ENCODE measurements at regions not wholly inside any gene's neighbourhood (a gene's known extent, or its start where the extent isn't known, plus 50 kb on each side); places are given as distances from the start of the nearest gene placed in this dataset.

- Mint-ChIP-seq H3K36me3 (ENCODE audit: unreplicated experiment) (no peaks in the 10 kb centered on the region), H3K9me3 (ENCODE audit: unreplicated experiment) (no peaks in the 10 kb centered on the region), H3K4me3 (ENCODE audit: unreplicated experiment) (no peak overlapping the region), H3K27me3 (ENCODE audit: unreplicated experiment) (no peaks in the 10 kb centered on the region), H3K4me1 (ENCODE audit: low read depth, unreplicated experiment) (peaks cover 5% of the 10 kb centered on the region), H3K27ac (ENCODE audit: unreplicated experiment) (no peak overlapping the region)
- no peak for TF ChIP-seq CTCF (IDR thresholded peaks at IDR 0.05; ENCODE audit: partially characterized antibody, unreplicated experiment)
- DNase-seq: no peak
Observed at GRCh38 chr7:117941138-117941810, 68.0 kb upstream of the CTTNBP2 start.

GRCh38 chr7:117942780-117943179, 69.5 kb upstream of the CTTNBP2 start:
- H3K4me1 Mint-ChIP-seq (ENCODE audit: low read depth, unreplicated experiment): peaks cover 5% of the 10 kb centered on the region
- H3K4me3 Mint-ChIP-seq (ENCODE audit: unreplicated experiment): no peak overlapping the region

GRCh38 chr7:117944886-117945285, 71.6 kb upstream of the CTTNBP2 start:
- Mint-ChIP-seq H3K36me3 (ENCODE audit: unreplicated experiment) (no peaks in the 10 kb centered on the region), H3K9me3 (ENCODE audit: unreplicated experiment) (no peaks in the 10 kb centered on the region), H3K4me1 (ENCODE audit: low read depth, unreplicated experiment) (peaks cover 4% of the 10 kb centered on the region), H3K27ac (ENCODE audit: unreplicated experiment) (no peak overlapping the region), H3K27me3 (ENCODE audit: unreplicated experiment) (no peaks in the 10 kb centered on the region), H3K4me3 (ENCODE audit: unreplicated experiment) (no peak overlapping the region)
- no peak for DNase-seq
- TF ChIP-seq CTCF (IDR thresholded peaks at IDR 0.05; ENCODE audit: partially characterized antibody, unreplicated experiment): no peak

More at GRCh38 chr7:117942780-117943179, 69.5 kb upstream of the CTTNBP2 start:
- Mint-ChIP-seq H3K36me3 (ENCODE audit: unreplicated experiment) (no peaks in the 10 kb centered on the region), H3K27ac (ENCODE audit: unreplicated experiment) (no peak overlapping the region), H3K9me3 (ENCODE audit: unreplicated experiment) (no peaks in the 10 kb centered on the region), H3K27me3 (ENCODE audit: unreplicated experiment) (no peaks in the 10 kb centered on the region)
- DNase-seq: no peak
- no peak for TF ChIP-seq CTCF (IDR thresholded peaks at IDR 0.05; ENCODE audit: partially characterized antibody, unreplicated experiment)

- no peaks in the 10 kb centered on the region for H3K27me3 Mint-ChIP-seq (ENCODE audit: unreplicated experiment)
- DNase-seq: no peak
Observed at GRCh38 chr7:117946151-117946633, 73.0 kb upstream of the CTTNBP2 start.

More at GRCh38 chr7:117946151-117946633, 73.0 kb upstream of the CTTNBP2 start:
- Mint-ChIP-seq H3K4me1 (ENCODE audit: low read depth, unreplicated experiment) (no peaks in the 10 kb centered on the region), H3K9me3 (ENCODE audit: unreplicated experiment) (no peaks in the 10 kb centered on the region), H3K27ac (ENCODE audit: unreplicated experiment) (no peak overlapping the region), H3K4me3 (ENCODE audit: unreplicated experiment) (no peak overlapping the region), H3K36me3 (ENCODE audit: unreplicated experiment) (no peaks in the 10 kb centered on the region)
- TF ChIP-seq CTCF (IDR thresholded peaks at IDR 0.05; ENCODE audit: partially characterized antibody, unreplicated experiment): no peak
